Subcutaneous abdominal adipose tissue (tissue), 5 donors: ENCODE measurements at regions not wholly inside any gene's neighbourhood (a gene's known extent, or its start where the extent isn't known, plus 50 kb on each side); places are given as distances from the start of the nearest gene placed in this dataset.
"Not testable (repeated sequence)": the region's sequence is repeated elsewhere in the genome, so short reads cannot be mapped to it uniquely, and the experiment has no call there.

Source experiments
- H3K27ac ChIP-seq: one replicate; pipeline ENCODE4 v1.7.0; 2013; ENCODE audit warnings: low read depth, mild to moderate bottlenecking, inconsistent platforms, low read length, moderate library complexity
- H3K27me3 ChIP-seq, 5 donors: one replicate each; pipeline ENCODE4 v1.7.0; 2013; ENCODE audit warnings: low read length in 5 of 5, inconsistent platforms in 1 of 5; ENCODE audit not compliant: control insufficient read depth in 5 of 5, insufficient read depth in 4 of 5
- H3K36me3 ChIP-seq, 5 donors: one replicate each; pipeline ENCODE4 v1.7.0; 2013; ENCODE audit warnings: low read length in 5 of 5; ENCODE audit not compliant: control insufficient read depth in 5 of 5, insufficient read depth in 5 of 5
- H3K4me1 ChIP-seq, 5 donors: one replicate each; pipeline ENCODE4 v1.7.0; 2013; ENCODE audit warnings: low read length in 5 of 5, mild to moderate bottlenecking in 3 of 5, moderate library complexity in 1 of 5; ENCODE audit not compliant: control insufficient read depth in 5 of 5, insufficient read depth in 5 of 5
- H3K4me3 ChIP-seq, 5 donors: one replicate each; pipeline ENCODE4 v1.7.0; 2013; ENCODE audit warnings: low read length in 5 of 5, low read depth in 1 of 5
- H3K9ac ChIP-seq, 5 donors: one replicate each; pipeline ENCODE4 v1.7.0; 2013; ENCODE audit warnings: low read length in 5 of 5, mild to moderate bottlenecking in 4 of 5, moderate library complexity in 3 of 5
- H3K9me3 ChIP-seq, 5 donors: one replicate each; pipeline ENCODE4 v1.7.0; 2013; ENCODE audit warnings: low read length in 5 of 5; ENCODE audit not compliant: control insufficient read depth in 5 of 5
- donor health status: healthy.
- donor health status: healthy.
- donor health status: healthy.
- donor health status: healthy.
- donor health status: healthy.

GRCh38 chr10:57645108-57645507, 622.6 kb downstream of the IPMK start:
- H3K27ac ChIP-seq, H3K27me3 ChIP-seq, H3K36me3 ChIP-seq: not testable (repeated sequence)

DNA sequence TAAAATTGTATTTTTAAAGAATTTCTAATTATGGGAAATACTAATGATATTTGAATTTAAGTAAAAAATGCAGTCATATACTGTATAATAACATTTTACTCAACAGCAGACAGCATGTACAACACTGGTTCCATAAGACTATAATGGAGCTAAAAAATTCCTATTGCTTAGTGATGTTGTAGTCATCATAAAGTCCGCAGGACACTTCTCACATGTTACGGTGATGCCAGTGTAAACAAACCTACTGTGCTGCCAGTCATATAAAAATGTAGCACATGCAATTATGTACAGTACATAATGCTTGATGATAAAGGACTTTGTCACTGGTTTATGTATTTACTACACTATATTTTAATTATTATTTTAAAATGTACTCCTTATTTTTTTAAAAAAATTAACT, 629.3 kb downstream of the IPMK start:
- Histone ChIP-seq H3K4me1 (no peaks in the 10 kb centered on the region), H3K27me3 (no peaks in the 10 kb centered on the region), H3K9me3 (no peaks in the 10 kb centered on the region), H3K9ac (no peak overlapping the region), H3K4me3 (no peak overlapping the region), H3K36me3 (no peaks in the 10 kb centered on the region), H3K27ac (no peak overlapping the region)

More at GRCh38 chr10:57645108-57645507, 622.6 kb downstream of the IPMK start:
- H3K9me3 ChIP-seq, H3K4me1 ChIP-seq, H3K4me3 ChIP-seq, H3K9ac ChIP-seq: not testable (repeated sequence)

DNA sequence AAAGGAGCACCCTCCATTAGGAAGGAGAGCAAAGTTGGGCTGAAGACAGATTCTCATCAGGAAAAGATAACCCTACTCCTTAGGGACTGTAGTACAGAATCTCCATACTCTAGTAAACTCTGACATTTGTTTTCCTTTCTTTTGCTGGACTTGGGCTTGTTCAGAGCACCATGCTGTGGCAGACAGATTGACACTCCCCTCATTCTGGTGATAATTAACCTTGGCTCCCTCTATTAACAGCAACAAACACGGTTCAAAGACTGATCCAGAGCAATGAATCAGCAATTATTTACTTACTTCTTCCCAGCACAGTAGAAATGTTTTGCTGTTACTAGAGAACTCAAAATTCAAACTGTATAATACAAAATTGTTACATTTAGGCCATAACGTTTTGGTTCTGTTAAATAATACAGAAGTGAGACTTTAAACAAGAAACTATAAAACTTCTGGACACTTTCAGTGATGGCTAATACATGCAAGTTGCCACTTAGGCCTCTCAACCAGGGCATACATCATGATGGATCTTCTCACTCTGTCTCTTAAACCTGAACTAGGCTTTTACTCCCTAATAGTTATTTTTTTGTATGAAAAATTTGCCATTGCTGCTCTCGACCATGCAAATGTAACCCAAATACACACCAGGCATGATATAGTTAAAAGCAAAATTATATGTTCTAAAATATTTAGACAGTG, 639.0 kb downstream of the IPMK start:
- Histone ChIP-seq H3K9me3 (no peaks in the 10 kb centered on the region), H3K27ac (no peak overlapping the region), H3K36me3 (no peaks in the 10 kb centered on the region), H3K4me3 (no peak overlapping the region), H3K4me1 (no peaks in the 10 kb centered on the region), H3K9ac (no peak overlapping the region), H3K27me3 (no peaks in the 10 kb centered on the region)

- H3K27ac ChIP-seq: no peak overlapping the region
- H3K9me3 ChIP-seq: no peaks in the 10 kb centered on the region
- no peaks in the 10 kb centered on the region for H3K4me1 ChIP-seq
- no peak overlapping the region for H3K4me3 ChIP-seq
- no peaks in the 10 kb centered on the region for H3K36me3 ChIP-seq
- no peaks in the 10 kb centered on the region for H3K27me3 ChIP-seq
- no peak overlapping the region for H3K9ac ChIP-seq
These were observed 640.0 kb downstream of the IPMK start for GRCh38 chr10:57627642-57628178.

DNA sequence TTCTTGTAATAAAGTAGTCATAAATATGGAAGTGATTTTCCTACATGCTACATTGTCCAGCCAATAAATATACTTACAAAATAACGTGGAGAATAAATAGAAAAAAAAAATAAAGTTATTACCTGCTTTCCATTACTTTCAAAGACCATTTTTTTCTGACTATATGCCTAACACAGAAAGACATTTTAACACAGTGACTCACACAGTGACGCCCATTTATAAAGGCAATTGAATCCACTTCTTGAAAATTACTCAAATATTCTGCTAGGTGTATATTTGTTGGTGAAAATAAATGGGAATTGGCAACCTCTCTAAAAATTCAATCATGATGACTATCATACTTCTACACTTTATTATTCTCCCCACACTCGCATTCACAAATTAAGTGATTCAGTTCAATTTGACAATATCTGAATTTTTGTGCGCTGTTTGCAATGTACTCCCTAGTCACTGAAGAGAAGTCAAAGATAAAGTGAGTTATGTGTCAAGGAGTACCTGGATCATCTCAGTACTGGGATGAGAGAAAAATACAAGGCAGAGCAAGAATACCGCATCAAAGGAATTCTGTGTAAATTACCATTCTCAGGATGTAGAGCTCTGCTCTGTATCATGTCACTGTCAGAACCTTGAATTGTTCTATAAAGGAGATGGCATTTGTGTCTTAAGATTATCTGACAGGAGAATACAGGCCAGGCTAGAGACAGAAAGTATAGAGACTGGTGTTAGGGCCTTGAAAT, 642.7 kb downstream of the IPMK start:
- no peak overlapping the region for H3K9ac ChIP-seq
- no peaks in the 10 kb centered on the region for H3K36me3 ChIP-seq
- H3K4me3 ChIP-seq: no peak overlapping the region
- H3K27ac ChIP-seq: no peak overlapping the region
- no peaks in the 10 kb centered on the region for H3K27me3 ChIP-seq
- no peaks in the 10 kb centered on the region for H3K4me1 ChIP-seq
- H3K9me3 ChIP-seq: no peaks in the 10 kb centered on the region

DNA sequence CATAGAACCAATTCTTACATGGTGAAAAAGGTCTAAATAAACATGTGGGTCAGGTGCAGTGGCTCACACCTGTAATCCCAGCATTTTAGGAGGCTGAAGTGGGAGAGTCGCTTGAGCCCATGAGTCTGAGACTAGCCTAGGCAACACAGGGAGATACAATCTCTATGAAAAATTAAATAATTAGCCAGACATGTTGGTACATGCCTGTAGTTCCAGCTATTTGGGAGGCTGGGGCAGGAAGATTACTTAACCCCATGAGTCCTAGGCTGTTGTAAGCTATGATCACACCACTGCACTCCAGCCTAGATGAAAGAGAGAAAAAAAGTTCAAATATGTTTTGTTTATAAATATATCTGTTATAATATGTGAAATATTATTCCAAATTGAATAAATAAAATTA, 643.6 kb downstream of the IPMK start:
- no peaks in the 10 kb centered on the region for H3K27me3 ChIP-seq
- no peak overlapping the region for H3K4me3 ChIP-seq
- H3K4me1 ChIP-seq: no peaks in the 10 kb centered on the region
- no peak overlapping the region for H3K27ac ChIP-seq
- H3K9me3 ChIP-seq: no peaks in the 10 kb centered on the region
- H3K36me3 ChIP-seq: no peaks in the 10 kb centered on the region
- H3K9ac ChIP-seq: no peak overlapping the region

DNA sequence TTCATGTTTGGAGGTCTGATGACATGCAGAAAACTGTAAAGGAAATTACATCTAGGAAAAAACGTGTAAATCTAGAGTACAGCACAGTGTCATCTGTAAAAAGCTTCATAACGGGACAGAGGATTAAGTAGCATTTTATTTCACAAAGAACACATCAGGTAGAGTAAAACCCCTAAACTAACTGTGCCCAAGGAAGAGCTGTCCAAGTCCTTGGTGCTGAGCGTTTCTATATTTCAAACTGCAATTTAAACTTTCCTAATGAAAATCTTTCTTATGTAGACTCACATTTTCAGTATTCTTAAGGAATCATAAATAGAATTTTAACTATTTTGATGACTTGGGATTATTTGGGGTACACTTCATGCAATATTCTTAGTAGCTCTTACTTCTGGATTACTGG, 646.2 kb downstream of the IPMK start:
- no peak overlapping the region for H3K27ac ChIP-seq

DNA sequence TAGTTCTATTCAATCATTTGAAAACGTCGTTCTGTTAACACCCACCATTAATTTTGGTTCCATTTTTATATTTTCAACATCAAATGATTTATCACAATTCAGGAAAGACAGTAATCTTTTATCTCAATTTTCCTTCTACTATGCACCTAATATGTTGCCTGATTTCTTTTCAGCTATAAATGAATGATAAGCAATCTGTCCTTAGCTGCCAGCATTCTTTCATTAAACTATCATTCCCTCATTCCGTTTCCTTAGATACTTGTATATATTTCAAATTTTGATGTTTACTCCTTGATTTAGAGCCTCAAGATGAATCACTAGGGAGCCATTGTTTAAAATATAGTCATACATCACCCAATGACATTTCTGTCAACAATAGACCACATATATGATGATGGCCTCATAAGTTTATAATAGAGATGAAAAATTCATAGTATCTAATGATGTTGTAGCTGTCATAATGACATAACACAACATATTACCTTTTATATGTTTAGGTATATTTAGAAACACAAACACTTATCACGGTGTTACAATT, 661.7 kb downstream of the IPMK start:
- Histone ChIP-seq H3K36me3 (no peaks in the 10 kb centered on the region), H3K4me3 (no peak overlapping the region), H3K9ac (no peak overlapping the region), H3K9me3 (no peaks in the 10 kb centered on the region), H3K4me1 (no peaks in the 10 kb centered on the region), H3K27me3 (no peaks in the 10 kb centered on the region), H3K27ac (no peak overlapping the region)

More for the DNA sequence above, 646.2 kb downstream of the IPMK start:
- Histone ChIP-seq H3K4me1 (no peaks in the 10 kb centered on the region), H3K36me3 (no peaks in the 10 kb centered on the region), H3K4me3 (no peak overlapping the region), H3K9ac (no peak overlapping the region), H3K27me3 (no peaks in the 10 kb centered on the region), H3K9me3 (no peaks in the 10 kb centered on the region)

DNA sequence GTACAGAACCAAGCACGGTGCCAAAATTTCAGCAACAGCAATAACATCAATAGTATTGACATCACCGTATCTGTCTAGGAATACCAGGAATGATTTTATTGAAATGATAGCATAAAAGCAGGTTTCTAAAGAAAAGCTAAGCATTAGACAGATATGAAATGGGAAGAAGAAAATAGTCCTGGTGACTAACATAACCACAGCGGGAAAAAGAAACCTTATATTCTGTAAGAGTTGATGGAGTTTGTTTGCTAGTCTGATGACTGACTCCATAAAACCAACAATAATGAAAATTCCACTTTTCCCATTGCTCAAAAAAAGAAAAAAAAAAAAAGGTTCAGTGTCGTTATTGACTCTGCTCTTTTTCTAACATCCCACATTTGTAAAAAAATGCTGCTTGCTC, 668.3 kb downstream of the IPMK start:
- no peaks in the 10 kb centered on the region for H3K27me3 ChIP-seq
- H3K9ac ChIP-seq: no peak overlapping the region
- no peaks in the 10 kb centered on the region for H3K36me3 ChIP-seq
- H3K27ac ChIP-seq: no peak overlapping the region
- H3K4me1 ChIP-seq: no peaks in the 10 kb centered on the region
- H3K9me3 ChIP-seq: no peaks in the 10 kb centered on the region
- no peak overlapping the region for H3K4me3 ChIP-seq

DNA sequence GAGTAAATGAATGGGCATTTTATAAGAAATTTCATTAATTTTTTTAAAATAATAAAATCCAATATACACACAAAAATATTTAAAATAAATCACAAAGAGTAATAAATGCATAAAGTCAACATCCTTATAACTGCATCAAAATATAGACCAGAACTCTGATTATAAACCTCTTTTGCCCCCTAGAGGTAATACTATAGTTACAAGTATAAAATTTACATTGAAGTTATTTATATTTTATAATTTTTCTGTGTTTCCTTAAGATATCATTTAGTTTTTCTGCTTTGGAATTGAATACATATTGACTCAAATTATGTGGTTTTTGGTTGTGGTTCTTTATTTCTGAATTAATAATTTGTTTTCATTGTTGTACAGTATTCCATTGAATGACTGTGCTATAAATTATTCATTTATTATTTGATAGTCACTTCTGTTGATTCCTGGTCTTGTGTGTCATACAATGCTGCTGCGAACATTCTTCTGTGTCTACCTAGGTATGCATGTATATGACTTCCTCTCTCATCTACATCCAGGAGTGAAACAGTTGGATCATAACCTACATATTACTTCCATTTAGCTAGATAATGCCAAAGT, 673.6 kb downstream of the IPMK start:
- H3K36me3 ChIP-seq: no peaks in the 10 kb centered on the region
- no peaks in the 10 kb centered on the region for H3K27me3 ChIP-seq
- no peak overlapping the region for H3K9ac ChIP-seq
- no peaks in the 10 kb centered on the region for H3K9me3 ChIP-seq
- no peak overlapping the region for H3K27ac ChIP-seq
- no peak overlapping the region for H3K4me3 ChIP-seq
- no peaks in the 10 kb centered on the region for H3K4me1 ChIP-seq
